Gastroesophageal sphincter (tissue), 3 donors: ENCODE measurements at regions not wholly inside any gene's neighbourhood (a gene's known extent, or its start where the extent isn't known, plus 50 kb on each side); places are given as distances from the start of the nearest gene placed in this dataset.

ENCODE experiments used
- EP300 ChIP-seq: sonication (generic); formaldehyde crosslinking; IDR thresholded peaks from one replicate; pipeline ENCODE4 v1.6.1; 2017; ENCODE audit warnings: antibody characterized with exemption, mild to moderate bottlenecking
- POLR2A ChIP-seq, 2 donors: fragments of 450-650 bp; IDR thresholded peaks; one replicate each; pipeline ENCODE4 v1.6.1; 2017; ENCODE audit warnings: antibody characterized with exemption in 2 of 2, mild to moderate bottlenecking in 2 of 2, moderate library complexity in 1 of 2
- POLR2AphosphoS5 ChIP-seq: sonication (generic); formaldehyde crosslinking; IDR thresholded peaks from one replicate; pipeline ENCODE4 v1.6.1; 2017; ENCODE audit warnings: antibody characterized with exemption
- TF ChIP-seq, protein P1 (sequence below), 4 experiments: fragments of 200-600 bp in 2 of 4; fragments of 450-650 bp in 2 of 4; sonication (generic) in 1 of 4; IDR thresholded peaks; one replicate each; pipeline ENCODE4 v1.5.1; 2017 to 2019; ENCODE audit warnings: antibody characterized with exemption in 4 of 4, mild to moderate bottlenecking in 2 of 4, moderate library complexity in 2 of 4

DNA sequence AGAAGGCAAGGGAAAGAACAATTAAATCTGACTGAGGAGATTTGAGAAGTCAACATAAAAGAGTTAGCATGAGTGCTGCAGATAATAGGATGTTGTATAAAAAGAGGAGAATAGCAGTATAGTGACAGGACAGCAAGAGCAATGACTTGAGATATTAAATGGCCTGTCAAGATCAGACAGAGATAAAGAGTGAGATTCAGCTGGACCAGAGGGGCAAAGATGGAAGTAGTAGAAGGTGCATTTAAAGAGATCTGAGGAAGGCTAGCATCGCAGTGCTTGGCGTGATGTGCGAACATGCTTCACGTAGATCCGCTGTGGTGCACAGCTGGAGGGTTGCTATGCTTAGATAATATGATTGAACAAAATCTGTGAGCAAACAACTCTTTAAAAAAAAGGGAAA is 1422.6 kb upstream of the CDH8 start:
- TF ChIP-seq, protein P1, sequence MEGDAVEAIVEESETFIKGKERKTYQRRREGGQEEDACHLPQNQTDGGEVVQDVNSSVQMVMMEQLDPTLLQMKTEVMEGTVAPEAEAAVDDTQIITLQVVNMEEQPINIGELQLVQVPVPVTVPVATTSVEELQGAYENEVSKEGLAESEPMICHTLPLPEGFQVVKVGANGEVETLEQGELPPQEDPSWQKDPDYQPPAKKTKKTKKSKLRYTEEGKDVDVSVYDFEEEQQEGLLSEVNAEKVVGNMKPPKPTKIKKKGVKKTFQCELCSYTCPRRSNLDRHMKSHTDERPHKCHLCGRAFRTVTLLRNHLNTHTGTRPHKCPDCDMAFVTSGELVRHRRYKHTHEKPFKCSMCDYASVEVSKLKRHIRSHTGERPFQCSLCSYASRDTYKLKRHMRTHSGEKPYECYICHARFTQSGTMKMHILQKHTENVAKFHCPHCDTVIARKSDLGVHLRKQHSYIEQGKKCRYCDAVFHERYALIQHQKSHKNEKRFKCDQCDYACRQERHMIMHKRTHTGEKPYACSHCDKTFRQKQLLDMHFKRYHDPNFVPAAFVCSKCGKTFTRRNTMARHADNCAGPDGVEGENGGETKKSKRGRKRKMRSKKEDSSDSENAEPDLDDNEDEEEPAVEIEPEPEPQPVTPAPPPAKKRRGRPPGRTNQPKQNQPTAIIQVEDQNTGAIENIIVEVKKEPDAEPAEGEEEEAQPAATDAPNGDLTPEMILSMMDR (IDR thresholded peaks at IDR 0.05): no peak
- TF ChIP-seq POLR2A (IDR thresholded peaks at IDR 0.05) (no peak), POLR2AphosphoS5 (no peak), EP300 (no peak)
